ENCODE measurements at regions not wholly inside any gene's neighbourhood (a gene's known extent, or its start where the extent isn't known, plus 50 kb on each side); places are given as distances from the start of the nearest gene placed in this dataset.

DNA sequence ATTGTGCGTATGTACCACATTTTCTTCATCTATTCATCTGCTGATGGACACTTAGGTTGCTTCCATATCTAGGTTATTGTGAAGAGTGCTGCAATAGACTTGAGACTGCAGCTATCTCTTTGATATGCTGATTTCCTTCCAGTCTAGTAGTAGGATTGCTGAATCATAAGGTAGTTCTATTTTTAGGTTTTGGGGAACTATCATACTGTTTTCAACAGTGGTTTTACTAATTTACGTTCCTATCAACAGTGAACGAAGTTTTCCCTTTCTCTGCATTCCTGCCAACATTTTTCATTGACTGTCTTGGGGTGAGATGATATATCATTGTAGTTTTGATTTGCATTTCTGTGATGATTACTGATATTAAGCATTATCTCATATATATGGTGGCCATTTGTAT lies 482.2 kb downstream of the SLC16A7 start:
- Histone ChIP-seq H3K27ac (no peak overlapping the region), H3K9me3 (no peaks in the 10 kb centered on the region), H3K27me3 (replicated peaks; ENCODE audit: insufficient read depth) (no peaks in the 10 kb centered on the region), H3K36me3 (no peaks in the 10 kb centered on the region), H3K4me1 (ENCODE audit: control insufficient read depth in 1 of 2, low read depth in 2 of 2) (peaks cover 0 to 3% of the 10 kb centered on the region in 2 donors), H3K4me3 (no peak overlapping the region)
- TF ChIP-seq CTCF (IDR thresholded peaks at IDR 0.05), result no peak
- ATAC-seq (ENCODE audit: insufficient number of reproducible peaks, low FRiP score, low read depth), result no peak
- no peak for DNase-seq (ENCODE audit: low spot score)

DNA sequence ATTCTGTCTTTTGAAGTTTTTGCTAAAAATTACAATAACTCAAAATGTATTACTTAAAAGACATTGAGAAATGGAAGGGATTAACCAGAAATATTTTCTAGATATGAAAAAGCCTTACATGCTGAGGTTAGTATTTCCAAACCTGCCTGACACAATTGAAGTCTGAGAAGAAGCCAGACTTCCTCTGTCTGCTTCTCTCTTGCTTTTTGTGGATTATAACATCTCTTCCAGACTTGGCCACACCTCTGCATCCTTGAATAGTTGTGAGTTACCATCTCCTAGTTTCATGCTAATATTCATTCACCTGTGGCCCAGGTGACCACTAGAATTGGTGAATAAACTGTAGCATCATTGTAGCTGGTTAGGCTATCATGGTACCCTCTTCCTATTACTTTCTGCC lies 497.6 kb downstream of the SLC16A7 start:
- Histone ChIP-seq H3K27me3 (replicated peaks; ENCODE audit: insufficient read depth) (no peaks in the 10 kb centered on the region), H3K9me3 (no peaks in the 10 kb centered on the region), H3K4me1 (ENCODE audit: control insufficient read depth in 1 of 2, low read depth in 2 of 2) (no peaks in the 10 kb centered on the region), H3K36me3 (no peaks in the 10 kb centered on the region), H3K4me3 (no peak overlapping the region), H3K27ac (no peak overlapping the region)
- ATAC-seq (ENCODE audit: insufficient number of reproducible peaks, low FRiP score, low read depth), result no peak
- no peak for TF ChIP-seq CTCF (IDR thresholded peaks at IDR 0.05)
- no peak for DNase-seq (ENCODE audit: low spot score)

- Histone ChIP-seq H3K4me3 (no peak overlapping the region), H3K27me3 (replicated peaks; ENCODE audit: insufficient read depth) (no peaks in the 10 kb centered on the region), H3K36me3 (no peaks in the 10 kb centered on the region), H3K4me1 (ENCODE audit: control insufficient read depth in 1 of 2, low read depth in 2 of 2) (no peaks in the 10 kb centered on the region), H3K9me3 (peaks cover 3% of the 10 kb centered on the region), H3K27ac (no peak overlapping the region)
- no peak for DNase-seq (ENCODE audit: low spot score)
- ATAC-seq (ENCODE audit: insufficient number of reproducible peaks, low FRiP score, low read depth), result no peak
- TF ChIP-seq CTCF (IDR thresholded peaks at IDR 0.05), result no peak
Measured at GRCh38 chr12:60094436-60094835, 498.6 kb downstream of the SLC16A7 start.

- no peak for ATAC-seq (ENCODE audit: insufficient number of reproducible peaks, low FRiP score, low read depth)
- Histone ChIP-seq H3K4me3 (no peak overlapping the region), H3K27ac (no peak overlapping the region), H3K4me1 (ENCODE audit: control insufficient read depth in 1 of 2, low read depth in 2 of 2) (no peaks in the 10 kb centered on the region), H3K27me3 (replicated peaks; ENCODE audit: insufficient read depth) (no peaks in the 10 kb centered on the region), H3K9me3 (peaks cover 6% of the 10 kb centered on the region), H3K36me3 (no peaks in the 10 kb centered on the region)
- no peak for TF ChIP-seq CTCF (IDR thresholded peaks at IDR 0.05)
- no peak for DNase-seq (ENCODE audit: low spot score)
Measured at GRCh38 chr12:60096727-60097126, 500.9 kb downstream of the SLC16A7 start.

GRCh38 chr12:60100160-60100559 lies 504.3 kb downstream of the SLC16A7 start:
- no peaks in the 10 kb centered on the region for H3K4me1 ChIP-seq (ENCODE audit: control insufficient read depth in 1 of 2, low read depth in 2 of 2)
- ATAC-seq (ENCODE audit: insufficient number of reproducible peaks, low FRiP score, low read depth) (no peak), DNase-seq (ENCODE audit: low spot score) (no peak)
- peaks cover 6% of the 10 kb centered on the region for H3K9me3 ChIP-seq
- H3K36me3 ChIP-seq, result no peaks in the 10 kb centered on the region
- TF ChIP-seq CTCF (IDR thresholded peaks at IDR 0.05), result no peak
- H3K27me3 ChIP-seq (replicated peaks; ENCODE audit: insufficient read depth), result no peaks in the 10 kb centered on the region
- no peak overlapping the region for H3K4me3 ChIP-seq
- no peak overlapping the region for H3K27ac ChIP-seq

Measured in thoracic aorta (tissue), 2 donors.